Keratinocyte (primary cell): ENCODE measurements at regions not wholly inside any gene's neighbourhood (a gene's known extent, or its start where the extent isn't known, plus 50 kb on each side); places are given as distances from the start of the nearest gene placed in this dataset.
"Not testable (repeated sequence)": the region's sequence is repeated elsewhere in the genome, so short reads cannot be mapped to it uniquely, and the experiment has no call there.

Experiments used
- DNase-seq: peaks from one replicate; pipeline ENCODE4 v3.0.0-alpha.2; 2011; ENCODE audit warnings: low read depth, missing footprints, low spot score
- FAIRE-seq: peaks from 2 replicates; lab custom pipeline; 2011; peaks lifted over from hg19 to GRCh38; lab: Jason Lieb, UNC
- H2AFZ ChIP-seq: 2 replicates; pipeline ENCODE4 v1.6.0; 2012; ENCODE audit warnings: low read length, control low read depth, inconsistent platforms; ENCODE audit not compliant: control insufficient read depth
- H3K27ac ChIP-seq: 2 replicates; pipeline ENCODE4 v1.5.1; 2011; ENCODE audit warnings: low read length; ENCODE audit not compliant: control insufficient read depth, insufficient read depth
- H3K27me3 ChIP-seq: 3 replicates; pipeline ENCODE4 v1.6.0; 2011; ENCODE audit warnings: low read length; ENCODE audit not compliant: control insufficient read depth, insufficient read depth; ENCODE audit errors: extremely low read depth
- H3K36me3 ChIP-seq, 2 experiments: 2 replicates in 1 of 2; 3 replicates in 1 of 2; pipeline ENCODE4 v1.5.1; 2011; ENCODE audit warnings: low read length in 2 of 2, mild to moderate bottlenecking in 1 of 2; ENCODE audit not compliant: control insufficient read depth in 2 of 2, insufficient read depth in 2 of 2; ENCODE audit errors: extremely low read depth in 1 of 2
- H3K4me1 ChIP-seq: 3 replicates; pipeline ENCODE4 v1.5.1; 2011; ENCODE audit warnings: low read length; ENCODE audit not compliant: control insufficient read depth, insufficient read depth; ENCODE audit errors: extremely low read depth
- H3K4me2 ChIP-seq: 3 replicates; pipeline ENCODE4 v1.6.0; 2011; ENCODE audit warnings: low read depth, low read length; ENCODE audit not compliant: control insufficient read depth, insufficient read depth; ENCODE audit errors: extremely low read depth
- H3K4me3 ChIP-seq, 3 experiments: fragments of 200-600 bp in 1 of 3; sonication (generic) in 1 of 3; 2 replicates in 2 of 3; 3 replicates in 1 of 3; pipeline ENCODE4 v1.5.1; 2011 to 2016; ENCODE audit warnings: low read length in 3 of 3, mild to moderate bottlenecking in 3 of 3, control low read depth in 2 of 3, inconsistent platforms in 1 of 3, low read depth in 1 of 3, mixed read lengths in 1 of 3, mixed run types in 1 of 3, moderate library complexity in 1 of 3; ENCODE audit not compliant: control insufficient read depth in 2 of 3, insufficient read depth in 2 of 3; ENCODE audit errors: extremely low read depth in 1 of 3
- H3K79me2 ChIP-seq: 2 replicates; pipeline ENCODE4 v1.6.0; 2012; ENCODE audit warnings: low read length; ENCODE audit not compliant: control insufficient read depth, insufficient read depth
- H3K9ac ChIP-seq: 3 replicates; pipeline ENCODE4 v1.6.0; 2011; ENCODE audit warnings: low read length; ENCODE audit not compliant: control insufficient read depth, insufficient read depth; ENCODE audit errors: extremely low read depth
- H3K9me1 ChIP-seq: 3 replicates; pipeline ENCODE4 v1.6.0; 2011; ENCODE audit warnings: low read length; ENCODE audit not compliant: control insufficient read depth, insufficient read depth; ENCODE audit errors: extremely low read depth
- H3K9me3 ChIP-seq: 2 replicates; pipeline ENCODE4 v1.5.1; 2012; ENCODE audit warnings: low read depth, low read length; ENCODE audit not compliant: control insufficient read depth
- H4K20me1 ChIP-seq: 3 replicates; pipeline ENCODE4 v1.6.0; 2011; ENCODE audit warnings: low read length; ENCODE audit not compliant: control insufficient read depth, insufficient read depth; ENCODE audit errors: extremely low read depth
- EZH2 ChIP-seq: IDR thresholded peaks from one replicate; pipeline ENCODE4 v1.6.1; 2012; ENCODE audit warnings: inconsistent platforms, mild to moderate bottlenecking, low read length, moderate library complexity
- dilution Hi-C: fragments of 300-500 bp; cut with MboI; formaldehyde crosslinking; loops from one replicate; pipeline ENCODE4 v1.7.0; 2020; ENCODE audit warnings: low sequenced_read_pairs; ENCODE audit not compliant: extremely low pct_ligation_motif_present
- TF ChIP-seq, protein P1 (sequence below), 3 experiments: IDR thresholded peaks in 1 of 3; conservative IDR thresholded peaks in 1 of 3; optimal IDR thresholded peaks in 1 of 3; 2 replicates in 2 of 3; 3 replicates in 1 of 3; pipeline versions ENCODE3 to v1.5.1; 2011; ENCODE audit warnings: low read length in 3 of 3, mild to moderate bottlenecking in 3 of 3, moderate library complexity in 2 of 3, control low read depth in 1 of 3, inconsistent platforms in 1 of 3; ENCODE audit not compliant: insufficient read depth in 2 of 3; ENCODE audit errors: extremely low read depth in 1 of 3

- H3K9ac ChIP-seq, H3K27me3 ChIP-seq, H2AFZ ChIP-seq, H3K4me1 ChIP-seq, DNase-seq, H3K4me2 ChIP-seq, H3K36me3 ChIP-seq, dilution Hi-C loops, H3K9me1 ChIP-seq, FAIRE-seq, H3K79me2 ChIP-seq, H3K4me3 ChIP-seq, H3K9me3 ChIP-seq, H4K20me1 ChIP-seq: not testable (repeated sequence)
- H3K27ac ChIP-seq = peak overlapping the region; percentile 32
Observed at GRCh38 chr5:82969221-82969976, 107.8 kb downstream of the TMEM167A start.

DNA sequence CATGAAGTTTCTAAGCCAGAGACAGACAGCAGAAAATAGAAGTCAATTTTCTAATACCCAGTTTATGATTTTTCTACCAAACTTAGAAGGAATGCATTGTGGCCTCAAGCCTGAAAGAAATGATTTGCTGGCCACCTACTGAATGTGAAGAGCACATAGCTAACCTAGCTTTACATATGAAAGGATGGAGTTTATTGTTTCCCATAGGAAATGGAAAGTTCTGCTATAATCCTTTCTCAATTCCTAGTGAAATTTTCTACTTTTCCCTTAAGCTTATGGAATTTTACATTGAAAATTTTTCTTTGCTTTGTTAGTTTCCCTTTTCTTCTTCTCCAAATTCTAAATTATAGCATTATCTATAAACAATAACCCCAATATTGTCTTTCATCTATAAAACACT is 110.1 kb downstream of the TMEM167A start:
- no peak for DNase-seq
- dilution Hi-C loops = no loop called here
- Histone ChIP-seq H3K27ac (no peak overlapping the region), H3K79me2 (no peaks in the 10 kb centered on the region), H3K4me2 (no peak overlapping the region), H3K36me3 (no peaks in the 10 kb centered on the region), H3K4me1 (no peaks in the 10 kb centered on the region), H3K9me3 (peaks cover 5% of the 10 kb centered on the region), H3K9ac (no peak overlapping the region), H4K20me1 (no peaks in the 10 kb centered on the region), H3K4me3 (no peak overlapping the region), H3K27me3 (no peaks in the 10 kb centered on the region), H2AFZ (no peak overlapping the region), H3K9me1 (no peaks in the 10 kb centered on the region)
- TF ChIP-seq EZH2 = no peak
- TF ChIP-seq, protein P1, sequence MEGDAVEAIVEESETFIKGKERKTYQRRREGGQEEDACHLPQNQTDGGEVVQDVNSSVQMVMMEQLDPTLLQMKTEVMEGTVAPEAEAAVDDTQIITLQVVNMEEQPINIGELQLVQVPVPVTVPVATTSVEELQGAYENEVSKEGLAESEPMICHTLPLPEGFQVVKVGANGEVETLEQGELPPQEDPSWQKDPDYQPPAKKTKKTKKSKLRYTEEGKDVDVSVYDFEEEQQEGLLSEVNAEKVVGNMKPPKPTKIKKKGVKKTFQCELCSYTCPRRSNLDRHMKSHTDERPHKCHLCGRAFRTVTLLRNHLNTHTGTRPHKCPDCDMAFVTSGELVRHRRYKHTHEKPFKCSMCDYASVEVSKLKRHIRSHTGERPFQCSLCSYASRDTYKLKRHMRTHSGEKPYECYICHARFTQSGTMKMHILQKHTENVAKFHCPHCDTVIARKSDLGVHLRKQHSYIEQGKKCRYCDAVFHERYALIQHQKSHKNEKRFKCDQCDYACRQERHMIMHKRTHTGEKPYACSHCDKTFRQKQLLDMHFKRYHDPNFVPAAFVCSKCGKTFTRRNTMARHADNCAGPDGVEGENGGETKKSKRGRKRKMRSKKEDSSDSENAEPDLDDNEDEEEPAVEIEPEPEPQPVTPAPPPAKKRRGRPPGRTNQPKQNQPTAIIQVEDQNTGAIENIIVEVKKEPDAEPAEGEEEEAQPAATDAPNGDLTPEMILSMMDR (optimal IDR thresholded peaks at IDR 0.05 in 1 of 3, IDR thresholded peaks at IDR 0.05 in 1 of 3, conservative IDR thresholded peaks at IDR 0.05 in 1 of 3; ENCODE audit: extremely low read depth in 1 of 3, insufficient read depth in 2 of 3, low read length in 3 of 3) = no peak
- no peak for FAIRE-seq

DNA sequence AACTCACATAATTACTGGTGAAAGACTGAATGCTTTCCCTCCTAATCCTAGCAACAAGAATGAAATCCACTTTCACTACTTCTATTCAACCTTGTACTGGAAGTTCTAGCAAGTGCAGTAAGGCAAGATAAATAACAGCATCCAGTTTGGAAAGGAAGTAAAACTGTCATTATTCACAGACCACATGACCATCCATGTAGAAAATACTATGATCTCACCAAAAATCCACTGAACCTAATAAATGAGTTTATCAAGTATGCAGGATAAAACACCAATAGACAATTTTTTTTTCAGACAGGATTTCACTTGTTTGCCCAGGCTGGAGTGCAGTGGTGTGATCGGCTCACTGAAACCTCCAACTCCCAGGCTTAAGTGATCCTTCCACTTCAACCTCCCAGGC is 117.7 kb downstream of the TMEM167A start:
- Histone ChIP-seq H3K9me3 (no peaks in the 10 kb centered on the region), H3K9ac (no peak overlapping the region), H3K4me2 (no peak overlapping the region), H3K36me3 (no peaks in the 10 kb centered on the region), H3K9me1 (no peaks in the 10 kb centered on the region), H3K27me3 (no peaks in the 10 kb centered on the region), H3K4me3 (no peak overlapping the region), H3K4me1 (no peaks in the 10 kb centered on the region), H2AFZ (no peak overlapping the region), H3K79me2 (no peaks in the 10 kb centered on the region), H4K20me1 (no peaks in the 10 kb centered on the region), H3K27ac (no peak overlapping the region)
- no peak for FAIRE-seq
- no peak for DNase-seq
- dilution Hi-C loops = no loop called here
- TF ChIP-seq, protein P1 (optimal IDR thresholded peaks at IDR 0.05 in 1 of 3, IDR thresholded peaks at IDR 0.05 in 1 of 3, conservative IDR thresholded peaks at IDR 0.05 in 1 of 3; ENCODE audit: extremely low read depth in 1 of 3, insufficient read depth in 2 of 3, low read length in 3 of 3) = no peak
- no peak for TF ChIP-seq EZH2
